NCI-H1417 (cell line): ENCODE measurements at regions not wholly inside any gene's neighbourhood (a gene's known extent, or its start where the extent isn't known, plus 50 kb on each side); places are given as distances from the start of the nearest gene placed in this dataset.

Experiments
- DNase-seq, 3 experiments: peaks; one replicate each; lab custom pipeline; 2025; lab: John Stamatoyannopoulos, UW

- no peak for DNase-seq
Observed at GRCh38 chr3:61311044-61311443, 59.8 kb upstream of the FHIT start.

DNA sequence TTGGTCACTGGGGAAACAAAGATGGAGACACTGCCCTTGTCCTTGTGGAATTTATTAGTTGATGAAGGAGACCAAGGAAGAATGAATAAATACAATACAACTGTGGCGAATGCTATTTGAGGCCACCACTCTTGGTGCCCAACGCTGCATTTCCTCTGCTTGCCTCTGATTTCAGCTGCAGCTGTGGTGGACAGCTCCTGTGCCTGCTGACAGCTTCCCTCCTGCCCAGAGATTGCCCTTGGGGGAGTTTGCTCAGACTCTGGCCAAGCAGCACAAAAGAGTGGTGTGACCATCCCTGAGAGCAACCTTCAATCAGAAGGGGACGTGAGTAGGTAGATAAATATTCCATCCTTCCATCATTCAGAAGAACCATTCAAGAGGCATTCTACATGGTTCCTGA is 64.6 kb upstream of the FHIT start:
- no peak for DNase-seq

DNA sequence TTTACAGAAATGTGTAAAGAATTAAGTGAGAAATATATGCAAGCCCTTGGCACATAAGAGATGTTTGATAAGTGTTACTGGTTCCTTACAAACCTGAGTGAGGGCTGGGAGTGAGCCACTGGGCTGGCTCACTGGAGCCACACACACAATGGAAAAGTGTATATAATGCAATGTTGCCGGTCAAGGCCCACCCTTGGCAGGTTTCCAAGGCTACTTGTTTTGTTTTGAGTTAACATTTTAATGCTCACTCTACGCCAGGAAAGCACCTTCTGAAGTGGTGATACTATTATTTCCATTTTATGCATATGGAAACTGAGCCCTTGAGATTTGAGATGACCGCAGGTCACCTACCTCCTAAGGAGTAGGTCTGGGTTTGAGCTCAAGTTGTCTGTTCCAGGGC is 71.8 kb upstream of the FHIT start:
- DNase-seq, result peak in 1 of 3 experiments; percentile 74

- no peak for DNase-seq
Observed at GRCh38 chr3:61331929-61332552, 80.8 kb upstream of the FHIT start.

- DNase-seq, result no peak
Observed at GRCh38 chr3:61333192-61333961, 82.1 kb upstream of the FHIT start.

DNA sequence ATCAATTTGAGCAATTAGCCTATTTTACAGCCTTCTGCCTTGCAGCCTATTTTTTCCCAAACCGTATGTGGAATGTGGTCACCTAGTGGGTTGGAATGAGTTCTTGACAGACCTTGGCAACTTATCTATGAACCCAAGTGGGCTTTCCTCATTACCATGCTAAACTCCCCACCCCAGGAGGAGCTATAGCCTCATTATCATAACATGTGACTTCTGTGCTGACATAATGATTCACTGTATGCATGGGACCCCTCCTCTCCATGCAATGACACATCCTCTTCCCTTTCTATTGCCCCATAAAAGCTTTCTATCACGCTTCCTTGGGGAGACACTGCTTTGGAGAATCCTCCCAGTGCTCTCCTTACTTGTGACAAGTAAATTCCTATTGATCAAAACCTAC is 83.5 kb upstream of the FHIT start:
- DNase-seq, result no peak

DNA sequence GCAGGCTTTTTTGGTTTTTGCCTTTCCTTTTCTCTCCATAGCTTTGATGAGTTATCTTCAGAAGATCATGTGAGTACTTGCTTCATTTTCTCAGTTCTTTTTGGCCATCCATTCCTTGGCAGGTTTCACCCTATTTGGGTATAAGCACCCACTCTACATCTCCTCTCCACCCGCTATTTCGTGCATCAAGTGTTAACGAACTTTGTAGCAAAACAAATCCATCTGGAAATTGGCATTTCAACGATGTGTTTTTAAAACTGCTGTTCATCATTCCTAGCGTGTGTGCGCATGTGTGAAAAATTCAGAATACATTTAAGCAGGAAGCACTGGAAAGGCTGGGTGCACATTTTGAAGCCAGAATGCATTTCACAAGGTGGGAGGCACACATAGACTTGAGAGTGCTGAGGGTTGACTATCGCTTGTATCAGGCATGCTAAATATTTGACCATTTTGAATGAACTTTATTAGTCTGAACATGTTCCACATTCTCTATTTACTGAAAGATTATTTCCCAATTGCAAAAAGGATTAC is 89.7 kb upstream of the FHIT start:
- DNase-seq, result no peak

DNA sequence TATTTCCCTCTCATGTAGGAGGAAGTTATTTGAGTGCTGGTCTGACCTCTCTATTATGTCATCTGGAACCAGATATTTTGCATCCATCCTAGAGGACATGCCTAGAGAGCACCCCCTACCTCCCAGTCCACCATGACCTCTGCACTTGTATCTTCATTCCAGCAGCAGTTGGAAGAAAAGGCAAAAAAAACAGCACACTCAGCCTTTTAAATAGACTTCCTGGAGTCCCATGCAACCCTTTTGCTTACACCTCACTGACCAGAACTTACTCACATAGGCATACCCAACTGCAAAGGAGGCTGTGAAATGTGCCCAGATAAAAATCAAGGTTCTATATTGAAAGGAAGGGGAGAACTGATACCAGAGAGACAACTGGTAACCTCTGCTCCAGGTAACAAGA is 92.3 kb upstream of the FHIT start:
- no peak for DNase-seq

DNA sequence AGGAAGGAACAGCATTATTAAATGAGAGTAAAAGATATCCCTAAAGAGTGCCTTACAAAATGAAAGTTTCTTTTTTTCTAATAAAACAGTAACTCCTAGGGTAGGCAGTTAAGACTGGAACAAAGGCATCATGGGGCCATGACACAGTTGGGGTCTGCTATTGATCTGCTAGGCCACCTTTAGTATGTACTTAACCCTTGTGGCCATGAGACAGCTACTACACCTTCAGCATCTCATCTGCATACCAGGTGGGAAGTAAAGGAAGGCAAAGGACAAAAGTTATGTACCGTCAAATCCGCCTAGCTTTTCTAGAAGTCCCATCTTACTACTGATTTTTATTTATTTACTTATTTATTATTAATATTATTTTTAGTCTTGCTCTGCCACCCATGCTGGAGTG is 93.8 kb upstream of the FHIT start:
- DNase-seq, result no peak

- DNase-seq, result no peak
Observed at GRCh38 chr3:61347981-61348380, 96.7 kb upstream of the FHIT start.

- no peak for DNase-seq
Observed at GRCh38 chr3:61349717-61350116, 98.5 kb upstream of the FHIT start.

GRCh38 chr3:61350782-61351309 is 99.6 kb upstream of the FHIT start:
- no peak for DNase-seq

DNA sequence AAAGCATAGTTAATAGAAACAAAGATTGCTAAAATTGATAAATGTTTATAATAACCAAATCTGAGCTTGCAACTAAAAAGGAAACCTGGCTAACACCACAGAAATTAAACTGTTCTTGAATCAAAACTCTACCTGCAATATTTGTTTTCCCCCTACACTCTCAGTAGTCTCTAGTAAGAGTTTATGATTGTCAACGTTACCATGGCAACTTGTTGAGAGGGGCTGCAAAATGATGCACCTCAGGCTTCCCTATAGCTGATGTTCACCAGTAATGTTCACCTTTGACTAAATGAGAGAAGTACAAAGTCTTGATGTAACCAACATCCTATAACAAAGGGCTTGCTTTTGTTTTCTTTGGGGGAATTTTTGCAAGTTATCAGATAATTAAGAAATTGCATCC is 101.1 kb upstream of the FHIT start:
- DNase-seq, result peak in 1 of 3 experiments; percentile 11

DNA sequence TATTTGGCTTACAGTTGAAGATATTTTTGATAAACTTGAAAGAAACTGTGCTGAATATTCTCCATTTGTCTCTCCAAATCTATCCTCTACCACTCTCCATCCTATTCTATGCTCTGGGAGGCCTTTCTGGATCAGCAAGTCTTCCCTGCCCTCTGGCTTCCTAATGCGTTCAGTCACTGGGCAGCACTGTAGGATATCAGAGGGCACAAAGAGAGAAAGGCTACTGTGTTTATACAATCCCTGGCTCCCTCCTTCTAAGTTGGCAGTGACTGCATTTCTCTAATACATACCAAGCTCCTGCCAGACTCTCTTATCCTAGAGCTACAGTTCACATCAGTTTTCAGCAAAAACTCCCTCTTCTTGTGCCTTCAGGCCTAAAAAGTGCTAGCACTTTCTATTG is 102.1 kb upstream of the FHIT start:
- no peak for DNase-seq

DNA sequence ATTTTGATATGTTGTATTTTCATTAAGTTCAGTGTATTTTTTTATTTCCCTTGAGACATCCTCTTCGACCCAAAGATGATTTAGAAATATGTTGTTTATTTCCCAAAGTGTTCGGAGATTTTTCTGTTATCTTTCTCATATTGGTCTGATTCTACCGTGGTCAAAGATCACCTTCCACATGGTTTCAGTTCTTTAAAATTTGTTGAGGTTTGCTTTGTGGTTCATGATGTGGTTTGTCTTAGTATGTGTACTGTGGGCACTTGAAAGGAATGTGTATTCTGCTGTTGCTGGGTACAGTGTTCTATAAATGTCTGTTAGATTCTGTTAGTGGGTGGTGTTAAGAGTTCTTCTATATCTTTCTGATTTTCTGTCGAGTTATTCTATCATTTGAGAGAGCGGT is 103.4 kb upstream of the FHIT start:
- no peak for DNase-seq

DNA sequence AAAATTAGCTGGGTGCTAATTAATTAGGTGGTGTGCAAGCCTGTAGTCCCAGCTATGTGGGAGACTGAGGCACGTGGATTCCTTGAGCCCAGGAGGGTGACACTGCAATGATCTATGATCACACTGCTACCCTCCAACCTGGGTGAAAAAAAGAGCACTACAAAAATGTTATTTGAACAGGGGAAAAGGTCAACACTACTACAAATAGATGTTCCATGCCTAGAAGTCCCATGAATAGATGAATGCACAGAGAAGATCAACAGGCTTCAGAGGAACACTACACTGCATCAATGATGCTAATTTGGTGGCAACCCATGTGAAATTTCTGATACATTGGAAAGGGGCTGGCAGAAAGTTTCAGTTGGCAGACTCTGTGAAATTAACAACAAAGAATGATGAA is 105.4 kb upstream of the FHIT start:
- DNase-seq, result no peak

DNA sequence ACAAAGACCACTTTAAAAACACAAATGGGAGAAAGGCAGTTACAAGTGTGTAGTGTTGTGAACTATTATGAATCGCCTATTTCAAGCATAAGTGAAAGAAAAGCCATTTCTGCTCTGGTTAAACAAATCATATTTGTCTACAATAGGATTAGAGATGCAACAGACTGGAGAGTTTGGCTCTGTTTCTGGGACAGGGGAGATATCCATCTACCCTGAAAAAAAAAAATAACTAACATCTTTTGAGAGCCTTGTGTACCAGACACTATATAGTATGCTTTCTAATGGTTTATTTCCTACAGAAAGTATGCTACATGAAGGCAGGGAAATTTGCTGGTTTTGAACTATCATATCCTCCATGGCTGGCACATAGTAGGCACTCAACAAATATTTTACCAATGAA is 106.7 kb upstream of the FHIT start:
- DNase-seq, result no peak

DNA sequence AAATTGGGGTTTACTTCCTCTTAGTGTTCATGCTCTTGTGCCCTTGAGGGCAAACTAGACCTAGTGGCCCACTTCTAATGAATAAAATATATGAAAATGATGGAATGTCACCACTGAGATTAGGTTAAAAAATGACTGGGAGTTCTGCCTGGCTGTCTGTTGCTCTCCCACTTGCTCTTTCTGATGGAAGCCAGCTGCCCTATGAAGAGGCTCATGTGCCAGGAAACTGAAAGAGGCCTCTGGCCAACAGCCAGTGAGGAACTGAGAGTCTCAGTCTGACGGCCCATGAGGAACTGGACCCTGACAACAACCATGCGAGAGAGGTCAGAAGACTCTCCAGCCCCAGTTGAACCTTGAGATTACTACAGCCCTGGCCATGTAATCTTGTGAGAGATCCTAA is 107.1 kb upstream of the FHIT start:
- DNase-seq, result no peak

- no peak for DNase-seq
Observed at GRCh38 chr3:61360297-61360965, 109.2 kb upstream of the FHIT start.

DNA sequence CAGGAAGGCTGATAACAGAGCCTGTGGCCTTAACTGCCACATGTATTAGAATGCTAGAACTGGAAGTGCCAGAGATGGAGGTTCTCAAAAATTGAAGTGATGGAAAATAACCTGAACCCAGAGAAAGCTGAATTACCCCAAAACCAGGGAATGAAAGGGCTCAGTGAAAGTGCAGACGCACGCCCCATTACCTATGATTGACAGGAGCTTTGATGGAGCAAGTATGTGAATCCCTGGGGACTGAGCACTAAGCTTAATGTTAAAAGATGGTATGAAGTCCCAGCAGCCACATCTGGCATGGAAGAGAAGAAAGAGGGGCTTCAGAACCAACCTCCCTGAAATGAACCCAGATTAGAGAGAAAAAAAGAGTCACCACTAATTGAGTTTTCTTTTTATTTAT is 118.4 kb upstream of the FHIT start:
- DNase-seq, result no peak

DNA sequence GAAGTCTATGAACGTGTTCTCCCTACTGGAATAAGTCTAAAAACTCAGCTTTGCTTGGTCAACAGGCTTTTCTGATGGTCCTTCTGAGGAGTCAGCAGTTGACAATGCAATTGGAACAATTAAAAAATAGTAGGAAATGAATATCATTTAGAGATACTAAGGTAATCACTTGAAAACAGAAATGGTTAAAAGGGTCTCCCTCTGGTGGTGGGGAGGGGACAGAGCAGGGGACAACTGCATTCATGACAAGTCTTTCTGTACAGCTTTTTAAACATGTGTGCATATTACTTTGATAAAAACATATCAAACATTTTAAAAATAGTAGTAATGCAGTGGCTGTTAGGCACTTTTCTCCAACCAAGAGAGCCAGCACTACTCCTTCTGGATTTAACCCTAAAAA is 119.9 kb upstream of the FHIT start:
- peak in 2 of 3 experiments; percentile 8 to 50 for DNase-seq

GRCh38 chr3:61372723-61373122 is 121.5 kb upstream of the FHIT start:
- DNase-seq, result no peak

GRCh38 chr3:61378311-61378710 is 127.1 kb upstream of the FHIT start:
- DNase-seq, result no peak
